ENCODE measurements at regions not wholly inside any gene's neighbourhood (a gene's known extent, or its start where the extent isn't known, plus 50 kb on each side); places are given as distances from the start of the nearest gene placed in this dataset.

- H3K9me3 ChIP-seq = no peaks in the 10 kb centered on the region
- H3K4me3 ChIP-seq = no peak overlapping the region
- H3K4me1 ChIP-seq = no peaks in the 10 kb centered on the region
- TF ChIP-seq POLR2AphosphoS5 (IDR thresholded peaks at IDR 0.05) (no peak), CTCF (IDR thresholded peaks at IDR 0.05) (peak; percentile 47 to 58 (median 50))
- H3K27ac ChIP-seq = no peak overlapping the region
- intact Hi-C loops (cut with DNase I; ENCODE audit: low total_unique reads) = no loop called here
- H3K36me3 ChIP-seq = no peaks in the 10 kb centered on the region
- no peaks in the 10 kb centered on the region for H3K27me3 ChIP-seq
- no peak for DNase-seq (ENCODE audit: low spot score in 2 of 2)
Observed at GRCh38 chr6:53718597-53719460, 53.3 kb upstream of the KLHL31 start.

GRCh38 chr6:53717566-53717965 is 52.0 kb upstream of the KLHL31 start:
- intact Hi-C loops (cut with DNase I; ENCODE audit: low total_unique reads) = no loop called here
- Histone ChIP-seq H3K27me3 (no peaks in the 10 kb centered on the region), H3K9me3 (no peaks in the 10 kb centered on the region), H3K27ac (no peak overlapping the region), H3K36me3 (no peaks in the 10 kb centered on the region), H3K4me1 (no peaks in the 10 kb centered on the region), H3K4me3 (no peak overlapping the region)
- TF ChIP-seq POLR2AphosphoS5 (IDR thresholded peaks at IDR 0.05) (no peak), CTCF (IDR thresholded peaks at IDR 0.05) (no peak), POLR2A (IDR thresholded peaks at IDR 0.05) (no peak)
- DNase-seq (ENCODE audit: low spot score in 2 of 2) = no peak

DNA sequence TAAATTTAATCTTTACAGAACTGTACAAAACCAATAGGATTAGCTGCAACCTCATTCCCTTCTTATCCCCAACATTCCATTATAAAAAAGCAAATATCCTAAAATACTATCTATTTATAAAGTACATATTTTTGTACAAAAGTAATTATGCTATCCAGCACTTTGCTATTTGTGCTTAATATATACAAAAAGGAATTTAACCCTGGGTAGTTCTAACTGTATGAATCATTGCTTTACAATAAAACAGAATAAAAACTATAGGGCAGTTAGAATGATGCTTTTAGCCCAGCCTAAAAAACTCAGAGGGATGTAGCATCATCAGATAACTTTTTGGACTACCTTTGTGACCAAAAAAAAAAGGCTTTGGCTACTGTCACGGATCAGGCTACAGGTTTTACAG is 49.9 kb upstream of the KLHL31 start:
- intact Hi-C loops (cut with DNase I; ENCODE audit: low total_unique reads) = no loop called here
- DNase-seq (ENCODE audit: low spot score in 2 of 2) = no peak
- H3K4me3 ChIP-seq = no peak overlapping the region
- TF ChIP-seq POLR2AphosphoS5 (IDR thresholded peaks at IDR 0.05) (no peak), CTCF (IDR thresholded peaks at IDR 0.05) (no peak), POLR2A (IDR thresholded peaks at IDR 0.05) (no peak)
- no peaks in the 10 kb centered on the region for H3K4me1 ChIP-seq
- no peaks in the 10 kb centered on the region for H3K36me3 ChIP-seq
- no peaks in the 10 kb centered on the region for H3K9me3 ChIP-seq
- no peaks in the 10 kb centered on the region for H3K27me3 ChIP-seq
- H3K27ac ChIP-seq = no peak overlapping the region

All from breast epithelium (tissue), 4 donors.